ENCODE measurements at regions not wholly inside any gene's neighbourhood (a gene's known extent, or its start where the extent isn't known, plus 50 kb on each side); places are given as distances from the start of the nearest gene placed in this dataset.

DNA sequence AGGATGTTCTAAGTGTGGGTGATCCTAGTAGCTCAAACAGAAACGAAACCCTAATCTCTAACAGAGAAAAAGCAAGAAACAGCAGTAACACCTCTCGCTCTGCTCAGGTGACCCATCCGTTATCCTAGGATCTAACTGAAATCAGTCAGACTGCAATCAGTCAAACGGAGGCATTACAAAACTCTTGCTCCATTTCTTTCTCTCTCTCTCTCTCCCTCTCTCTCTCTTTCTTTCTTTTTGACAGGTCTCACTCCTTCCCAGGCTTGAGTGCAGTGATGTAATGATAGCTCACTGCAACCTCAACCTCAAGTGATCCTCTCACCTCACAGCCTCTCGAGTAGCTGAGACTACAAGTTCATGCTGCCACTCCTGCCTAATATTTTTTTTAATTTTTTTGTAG, 1283.5 kb upstream of the CELF2 start (continued):
- TF ChIP-seq ZNF274 (IDR thresholded peaks at IDR 0.05; ENCODE audit: low read depth, low read length) (no peak), CTCF (IDR thresholded peaks at IDR 0.05 in 2 of 3, conservative IDR thresholded peaks at IDR 0.05 in 1 of 3; ENCODE audit: borderline replicate concordance in 1 of 3, insufficient read depth in 1 of 3, low read depth in 2 of 3, low read length in 2 of 3) (no peak), ATF3 (IDR thresholded peaks at IDR 0.05) (no peak), EZH2 (IDR thresholded peaks at IDR 0.05) (no peak), ZBTB33 (IDR thresholded peaks at IDR 0.05; ENCODE audit: extremely low read depth, insufficient replicate concordance, low read length) (no peak)

DNA sequence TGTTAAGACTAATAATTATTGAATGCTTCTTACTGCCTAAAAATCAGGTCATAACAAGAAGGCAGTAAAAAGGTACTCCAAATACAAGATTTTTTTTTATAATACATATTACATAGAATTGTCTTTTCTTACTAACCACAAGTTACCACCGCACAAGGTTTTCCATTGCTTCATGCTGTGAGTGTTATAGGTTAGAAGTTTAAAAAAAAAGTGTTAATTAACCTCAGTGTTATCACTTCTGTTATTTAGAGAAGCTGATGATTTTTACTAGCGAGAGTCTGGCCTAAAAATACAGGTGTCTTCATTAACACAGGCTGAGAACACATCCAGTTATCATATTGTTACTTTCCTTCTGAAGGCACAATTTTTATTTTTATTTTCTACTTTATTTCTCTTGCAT, 1281.9 kb upstream of the CELF2 start:
- H3K36me3 ChIP-seq (ENCODE audit: control insufficient read depth in 1 of 2, insufficient read depth in 2 of 2, low read length in 2 of 2): no peaks in the 10 kb centered on the region
- H2AFZ ChIP-seq (ENCODE audit: low read depth, low read length, poor library complexity, severe bottlenecking): no peak overlapping the region
- RAD21 ChIA-PET (ENCODE audit: low non-redundant PET in 1 of 2, low total read pairs in 2 of 2, uncharacterized antibody in 2 of 2, unreplicated experiment in 2 of 2): no interaction called here
- H4K20me1 ChIP-seq (ENCODE audit: insufficient read depth): no peaks in the 10 kb centered on the region
- peaks cover 6 to 14% of the 10 kb centered on the region in 2 experiments; a peak in 2 of 4 replicates for H3K9me3 ChIP-seq (ENCODE audit: control insufficient read depth in 1 of 2, insufficient read depth in 1 of 2, low read depth in 1 of 2, low read length in 2 of 2)
- H3K27me3 ChIP-seq (ENCODE audit: insufficient read depth, low read length): no peaks in the 10 kb centered on the region
- intact Hi-C loops (cut with micrococcal nuclease): no loop called here
- DNase-seq (ENCODE audit: low read depth, low spot score): no peak
- no TSS peak for BruUV-seq (replicated peaks)
- H3K4me1 ChIP-seq (ENCODE audit: control insufficient read depth in 1 of 2, insufficient read depth in 2 of 2, low read length in 2 of 2): no peaks in the 10 kb centered on the region
- H3K9ac ChIP-seq (ENCODE audit: low read length): no peak overlapping the region
- H3K27ac ChIP-seq (ENCODE audit: low read depth, low read length): no peak overlapping the region
- no peak for ATAC-seq
- CTCF ChIA-PET: no interaction called here
- no peak overlapping the region for H3K4me2 ChIP-seq (ENCODE audit: low read length)
- H3K4me3 ChIP-seq (replicated peaks in 1 of 2; ENCODE audit: low read depth in 1 of 2, low read length in 2 of 2): no peak overlapping the region
- H3K79me2 ChIP-seq (ENCODE audit: insufficient read depth, low read length): no peaks in the 10 kb centered on the region
- H3K9me2 ChIP-seq (ENCODE audit: insufficient read depth): no peaks in the 10 kb centered on the region
- POLR2A ChIA-PET: no interaction called here
- TF ChIP-seq FOSL1 (IDR thresholded peaks at IDR 0.05; ENCODE audit: low read depth) (no peak), REST (IDR thresholded peaks at IDR 0.05; ENCODE audit: low read depth) (no peak), CEBPB (IDR thresholded peaks at IDR 0.05; ENCODE audit: low read depth) (no peak), ATF3 (IDR thresholded peaks at IDR 0.05) (no peak), EZH2phosphoT487 (IDR thresholded peaks at IDR 0.05; ENCODE audit: borderline replicate concordance) (no peak), TCF7L2 (IDR thresholded peaks at IDR 0.05; ENCODE audit: borderline replicate concordance, extremely low read depth, insufficient read depth, insufficient read length) (no peak), ZFX (IDR thresholded peaks at IDR 0.05) (no peak), SP1 (IDR thresholded peaks at IDR 0.05; ENCODE audit: low read depth) (no peak), CBX3 (IDR thresholded peaks at IDR 0.05; ENCODE audit: low read depth) (no peak), EZH2 (IDR thresholded peaks at IDR 0.05) (no peak), RAD21 (IDR thresholded peaks at IDR 0.05; ENCODE audit: low read depth) (no peak), ELF1 (IDR thresholded peaks at IDR 0.05; ENCODE audit: borderline replicate concordance, low read depth) (no peak), POLR2AphosphoS5 (IDR thresholded peaks at IDR 0.05; ENCODE audit: low read depth, low read length) (no peak), SRF (IDR thresholded peaks at IDR 0.05; ENCODE audit: low read depth) (no peak)
- TF ChIP-seq, protein P1, sequence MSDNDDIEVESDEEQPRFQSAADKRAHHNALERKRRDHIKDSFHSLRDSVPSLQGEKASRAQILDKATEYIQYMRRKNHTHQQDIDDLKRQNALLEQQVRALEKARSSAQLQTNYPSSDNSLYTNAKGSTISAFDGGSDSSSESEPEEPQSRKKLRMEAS (IDR thresholded peaks at IDR 0.05): no peak

Data from HCT116 (cell line).